Mammary epithelial cell (primary cell): ENCODE measurements at regions not wholly inside any gene's neighbourhood (a gene's known extent, or its start where the extent isn't known, plus 50 kb on each side); places are given as distances from the start of the nearest gene placed in this dataset.

Source experiments
- CTCF ChIP-seq, 2 donors: IDR thresholded peaks in 1 of 2; conservative IDR thresholded peaks in 1 of 2; 2 replicates each; pipeline ENCODE4 v1.5.1; 2011 to 2012; ENCODE audit warnings: inconsistent platforms in 2 of 2, low read length in 2 of 2, mild to moderate bottlenecking in 2 of 2, control low read depth in 1 of 2, low read depth in 1 of 2; ENCODE audit not compliant: insufficient read depth in 1 of 2; ENCODE audit errors: extremely low read depth in 1 of 2
- EZH2 ChIP-seq: IDR thresholded peaks from 2 replicates; pipeline ENCODE4 v1.6.1; 2012; ENCODE audit warnings: low read length, inconsistent platforms, borderline replicate concordance

GRCh38 chr3:78494851-78495250, 1272.9 kb downstream of the ROBO1 start:
- TF ChIP-seq CTCF (conservative IDR thresholded peaks at IDR 0.05 in 1 of 2, IDR thresholded peaks at IDR 0.05 in 1 of 2; ENCODE audit: extremely low read depth in 1 of 2, insufficient read depth in 1 of 2, low read depth in 1 of 2, low read length in 2 of 2) (no peak), EZH2 (no peak)
